GM12874 (cell line): ENCODE measurements at regions not wholly inside any gene's neighbourhood (a gene's known extent, or its start where the extent isn't known, plus 50 kb on each side); places are given as distances from the start of the nearest gene placed in this dataset.

Experiments
- CTCF ChIP-seq: IDR thresholded peaks from 2 replicates; pipeline ENCODE4 v1.5.1; 2011; ENCODE audit warnings: low read depth, mild to moderate bottlenecking, control low read depth, low read length, moderate library complexity; ENCODE audit not compliant: insufficient read depth

GRCh38 chr4:160251522-160252170 lies 1148.8 kb downstream of the RAPGEF2 start:
- no peak for TF ChIP-seq CTCF

- no peak for TF ChIP-seq CTCF
These were observed 1154.4 kb downstream of the RAPGEF2 start for GRCh38 chr4:160257318-160257717.

GRCh38 chr4:160265014-160265413 lies 1162.1 kb downstream of the RAPGEF2 start:
- no peak for TF ChIP-seq CTCF

GRCh38 chr4:160265836-160266235 lies 1163.0 kb downstream of the RAPGEF2 start:
- TF ChIP-seq CTCF: no peak

GRCh38 chr4:160276785-160277325 lies 1174.0 kb downstream of the RAPGEF2 start:
- TF ChIP-seq CTCF: no peak

GRCh38 chr4:160283081-160283480 lies 1180.2 kb downstream of the RAPGEF2 start:
- no peak for TF ChIP-seq CTCF

GRCh38 chr4:160284516-160284915 lies 1181.6 kb downstream of the RAPGEF2 start:
- TF ChIP-seq CTCF: no peak
